GM23338 (cell line): ENCODE measurements at regions not wholly inside any gene's neighbourhood (a gene's known extent, or its start where the extent isn't known, plus 50 kb on each side); places are given as distances from the start of the nearest gene placed in this dataset.

Source experiments
- ATAC-seq: fragments of 200-7000 bp; cut with Tn5 transposase; 3 replicates; pipeline ENCODE4 v1.9.1; 2020
- DNase-seq: peaks from one replicate; pipeline ENCODE4 v3.0.0-alpha.2; 2015; ENCODE audit warnings: low spot score
- H2AFZ ChIP-seq: fragments of 200-600 bp; sonication (generic); 2 replicates; pipeline ENCODE4 v1.8.0; 2016; ENCODE audit warnings: antibody characterized with exemption, mild to moderate bottlenecking, moderate library complexity
- H3F3A ChIP-seq: fragments of 200-600 bp; sonication (generic); replicated peaks from 2 replicates; pipeline ENCODE4 v1.8.0; 2017; ENCODE audit warnings: antibody characterized with exemption, mixed run types, low read depth
- H3K27ac ChIP-seq: fragments of 200-600 bp; sonication (generic); 2 replicates; pipeline ENCODE4 v1.6.1; 2016; ENCODE audit warnings: low read depth
- H3K27me3 ChIP-seq: fragments of 200-600 bp; sonication (generic); 2 replicates; pipeline ENCODE4 v1.8.0; 2016; ENCODE audit warnings: mild to moderate bottlenecking, mixed run types, moderate library complexity; ENCODE audit not compliant: insufficient read depth
- H3K36me3 ChIP-seq: fragments of 200-600 bp; sonication (generic); 2 replicates; pipeline ENCODE4 v1.8.0; 2016; ENCODE audit warnings: mild to moderate bottlenecking; ENCODE audit not compliant: insufficient read depth
- H3K4me1 ChIP-seq: fragments of 200-600 bp; sonication (generic); 2 replicates; pipeline ENCODE4 v1.8.0; 2016; ENCODE audit warnings: mild to moderate bottlenecking, moderate library complexity; ENCODE audit not compliant: insufficient read depth
- H3K4me2 ChIP-seq: fragments of 200-600 bp; sonication (generic); 2 replicates; pipeline ENCODE4 v1.7.1; 2017; ENCODE audit warnings: mixed run types
- H3K4me3 ChIP-seq: fragments of 200-600 bp; sonication (generic); 2 replicates; pipeline ENCODE4 v1.6.1; 2016; ENCODE audit warnings: mixed run types
- H3K79me2 ChIP-seq: fragments of 200-600 bp; sonication (generic); replicated peaks from 2 replicates; pipeline ENCODE4 v1.8.0; 2017; ENCODE audit warnings: mild to moderate bottlenecking; ENCODE audit not compliant: insufficient read depth
- H3K9me2 ChIP-seq: fragments of 200-600 bp; sonication (generic); 2 replicates; pipeline ENCODE4 v1.8.0; 2017; ENCODE audit not compliant: insufficient read depth
- H4K20me1 ChIP-seq: fragments of 200-600 bp; sonication (generic); replicated peaks from 2 replicates; pipeline ENCODE4 v1.8.0; 2017; ENCODE audit warnings: mild to moderate bottlenecking; ENCODE audit not compliant: insufficient read depth
- H3K27ac Mint-ChIP-seq: 2 replicates; pipeline ENCODE4 v1.8.0; 2020; ENCODE audit warnings: inconsistent platforms, mild to moderate bottlenecking, moderate library complexity, mixed read lengths
- H3K27me3 Mint-ChIP-seq: 3 replicates; pipeline ENCODE4 v1.8.0; 2022; ENCODE audit warnings: low read depth, mild to moderate bottlenecking, moderate library complexity, mixed read lengths, inconsistent platforms; ENCODE audit not compliant: insufficient read depth, poor library complexity
- H3K36me3 Mint-ChIP-seq: 3 replicates; pipeline ENCODE4 v1.8.0; 2021; ENCODE audit warnings: low read depth, mild to moderate bottlenecking, inconsistent platforms, moderate library complexity, mixed read lengths
- H3K4me1 Mint-ChIP-seq: 3 replicates; pipeline ENCODE4 v1.8.0; 2020; ENCODE audit warnings: mild to moderate bottlenecking, inconsistent platforms, mixed read lengths
- H3K4me3 Mint-ChIP-seq: 3 replicates; pipeline ENCODE4 v1.8.0; 2021; ENCODE audit warnings: moderate library complexity, mild to moderate bottlenecking, inconsistent platforms, mixed read lengths
- H3K9me3 Mint-ChIP-seq: 3 replicates; pipeline ENCODE4 v1.8.0; 2020; ENCODE audit warnings: moderate library complexity, mild to moderate bottlenecking, inconsistent platforms, mixed read lengths
- CTCF ChIP-seq, 2 experiments: fragments of 200-600 bp in 1 of 2; sonication (generic) in 1 of 2; conservative IDR thresholded peaks; 2 replicates each; pipeline versions ENCODE4 v1.5.1 to v1.6.1; 2016 to 2017; ENCODE audit warnings: antibody characterized with exemption in 2 of 2, low read depth in 2 of 2, mild to moderate bottlenecking in 2 of 2, moderate library complexity in 1 of 2
- ETS1 ChIP-seq: IDR thresholded peaks from 2 replicates; pipeline ENCODE4 v1.6.1; 2016; ENCODE audit warnings: antibody characterized with exemption
- EZH2 ChIP-seq: fragments of 200-600 bp; sonication (generic); IDR thresholded peaks from one replicate; pipeline ENCODE4 v1.8.0; 2017; ENCODE audit warnings: antibody characterized with exemption, mild to moderate bottlenecking, low read depth; ENCODE audit not compliant: unreplicated experiment
- EZH2phosphoT487 ChIP-seq: fragments of 200-600 bp; sonication (generic); IDR thresholded peaks from one replicate; pipeline ENCODE4 v1.8.1; 2018; ENCODE audit warnings: antibody characterized with exemption; ENCODE audit not compliant: unreplicated experiment
- JUNB ChIP-seq: IDR thresholded peaks from one replicate; pipeline ENCODE4 v1.6.1; 2016; ENCODE audit warnings: antibody characterized with exemption; ENCODE audit not compliant: unreplicated experiment
- NANOG ChIP-seq: IDR thresholded peaks from 2 replicates; pipeline ENCODE4 v1.6.1; 2016; ENCODE audit warnings: antibody characterized with exemption, borderline replicate concordance
- REST ChIP-seq: IDR thresholded peaks from one replicate; pipeline ENCODE4 v1.6.1; 2018; ENCODE audit warnings: antibody characterized with exemption; ENCODE audit not compliant: unreplicated experiment
- ZNF114 ChIP-seq: fragments of 250-450 bp; sonication (Bioruptor Pico); IDR thresholded peaks from 2 replicates; pipeline ENCODE4 v1.5.0; 2020; ENCODE audit warnings: mild to moderate bottlenecking, moderate library complexity
- ZNF462 ChIP-seq: fragments of 250-450 bp; sonication (Bioruptor Pico); IDR thresholded peaks from 2 replicates; pipeline ENCODE4 v1.5.0; 2020; ENCODE audit warnings: mild to moderate bottlenecking, moderate library complexity

- no peak for TF ChIP-seq CTCF (conservative IDR thresholded peaks at IDR 0.05; ENCODE audit: low read depth in 2 of 2)
- no peak for TF ChIP-seq REST
- no peak for TF ChIP-seq EZH2
- TF ChIP-seq ZNF114 (CRISPR knock-in tag), result no peak
- TF ChIP-seq ETS1, result no peak
- TF ChIP-seq NANOG, result no peak
- no peak for TF ChIP-seq EZH2phosphoT487
Observed at GRCh38 chr9:110112792-110113191, 95.2 kb downstream of the C9orf152 start (continued).

- Histone ChIP-seq H4K20me1 (no peaks in the 10 kb centered on the region), H3K9me2 (no peaks in the 10 kb centered on the region), H3K27me3 (no peaks in the 10 kb centered on the region), H3K4me3 (no peak overlapping the region), H3K4me1 (peaks cover 59% of the 10 kb centered on the region), H3F3A (no peaks in the 10 kb centered on the region), H3K27ac (peak overlapping the region; percentile 83), H2AFZ (no peak overlapping the region), H3K4me2 (peak overlapping the region; percentile 11; the same call in 1 of the 2 replicates), H3K79me2 (peaks cover 55% of the 10 kb centered on the region), H3K36me3 (no peaks in the 10 kb centered on the region)
- H3K9me3 Mint-ChIP-seq, result no peaks in the 10 kb centered on the region
- ATAC-seq, result peak; percentile 47
- peak overlapping the region; percentile 92 for H3K27ac Mint-ChIP-seq
- peak overlapping the region; percentile 47; the same call in 2 of the 3 replicates for H3K4me3 Mint-ChIP-seq
- no peaks in the 10 kb centered on the region for H3K36me3 Mint-ChIP-seq
- DNase-seq, result no peak
- peaks cover 4% of the 10 kb centered on the region for H3K27me3 Mint-ChIP-seq
- H3K4me1 Mint-ChIP-seq, result peaks cover 71% of the 10 kb centered on the region
- TF ChIP-seq ETS1, result no peak
- no peak for TF ChIP-seq EZH2phosphoT487
- TF ChIP-seq JUNB, result no peak
- no peak for TF ChIP-seq ZNF462 (CRISPR knock-in tag)
- no peak for TF ChIP-seq NANOG
Observed at GRCh38 chr9:110114086-110114858, 93.7 kb downstream of the C9orf152 start.
